ENCODE measurements at regions not wholly inside any gene's neighbourhood (a gene's known extent, or its start where the extent isn't known, plus 50 kb on each side); places are given as distances from the start of the nearest gene placed in this dataset.

DNA sequence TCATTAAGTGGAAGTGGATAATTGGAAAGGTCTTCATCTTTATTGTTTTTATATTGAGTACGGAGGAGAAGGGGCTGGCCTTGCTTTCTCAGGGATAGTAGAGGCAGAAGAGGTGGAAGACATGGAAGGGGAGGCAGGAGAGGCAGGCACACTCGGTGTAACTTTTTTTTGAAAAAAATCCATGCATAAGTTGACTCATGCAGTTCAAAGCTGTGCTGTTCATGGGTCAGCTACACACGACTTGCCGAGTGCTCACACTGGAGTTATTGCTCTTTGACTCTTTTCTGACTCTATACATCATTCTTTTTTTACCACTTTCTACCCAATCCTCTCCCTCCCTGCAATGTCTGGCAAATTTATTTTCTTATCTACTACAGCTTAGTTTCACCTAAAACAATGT, 158.3 kb upstream of the AADAT start:
- no peaks in the 10 kb centered on the region for H3K4me1 Mint-ChIP-seq (ENCODE audit: unreplicated experiment)
- H3K4me3 Mint-ChIP-seq (ENCODE audit: unreplicated experiment) = no peak overlapping the region
- H3K36me3 Mint-ChIP-seq (ENCODE audit: unreplicated experiment) = no peaks in the 10 kb centered on the region
- no peak overlapping the region for H3K27ac Mint-ChIP-seq (ENCODE audit: unreplicated experiment)
- H3K9me3 Mint-ChIP-seq (ENCODE audit: unreplicated experiment) = no peaks in the 10 kb centered on the region
- TF ChIP-seq, protein P1, sequence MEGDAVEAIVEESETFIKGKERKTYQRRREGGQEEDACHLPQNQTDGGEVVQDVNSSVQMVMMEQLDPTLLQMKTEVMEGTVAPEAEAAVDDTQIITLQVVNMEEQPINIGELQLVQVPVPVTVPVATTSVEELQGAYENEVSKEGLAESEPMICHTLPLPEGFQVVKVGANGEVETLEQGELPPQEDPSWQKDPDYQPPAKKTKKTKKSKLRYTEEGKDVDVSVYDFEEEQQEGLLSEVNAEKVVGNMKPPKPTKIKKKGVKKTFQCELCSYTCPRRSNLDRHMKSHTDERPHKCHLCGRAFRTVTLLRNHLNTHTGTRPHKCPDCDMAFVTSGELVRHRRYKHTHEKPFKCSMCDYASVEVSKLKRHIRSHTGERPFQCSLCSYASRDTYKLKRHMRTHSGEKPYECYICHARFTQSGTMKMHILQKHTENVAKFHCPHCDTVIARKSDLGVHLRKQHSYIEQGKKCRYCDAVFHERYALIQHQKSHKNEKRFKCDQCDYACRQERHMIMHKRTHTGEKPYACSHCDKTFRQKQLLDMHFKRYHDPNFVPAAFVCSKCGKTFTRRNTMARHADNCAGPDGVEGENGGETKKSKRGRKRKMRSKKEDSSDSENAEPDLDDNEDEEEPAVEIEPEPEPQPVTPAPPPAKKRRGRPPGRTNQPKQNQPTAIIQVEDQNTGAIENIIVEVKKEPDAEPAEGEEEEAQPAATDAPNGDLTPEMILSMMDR (IDR thresholded peaks at IDR 0.05) = no peak
- H3K27me3 Mint-ChIP-seq (ENCODE audit: unreplicated experiment) = no peaks in the 10 kb centered on the region
- DNase-seq (ENCODE audit: extremely low spot score, unreplicated experiment) = no peak

DNA sequence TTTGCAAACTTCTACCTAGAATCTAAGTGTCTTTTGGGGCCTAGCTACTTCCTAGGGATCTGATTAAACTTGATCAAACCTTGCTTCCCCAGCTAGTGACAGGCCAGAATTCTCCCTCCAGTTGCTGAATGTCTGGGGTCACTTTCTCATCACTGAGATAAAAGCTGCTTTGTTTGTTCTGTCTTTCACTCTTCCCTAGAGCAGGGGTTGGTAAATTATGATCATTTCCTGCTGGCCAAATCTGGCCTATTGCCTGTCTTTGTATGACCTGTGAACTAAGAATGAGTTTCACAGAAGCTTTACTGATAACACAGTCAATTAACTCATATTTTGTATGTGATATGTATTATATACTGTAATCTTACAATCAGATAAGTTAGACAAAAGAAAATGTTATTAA, 157.8 kb upstream of the AADAT start:
- TF ChIP-seq, protein P1 (IDR thresholded peaks at IDR 0.05) = no peak
- Mint-ChIP-seq H3K4me3 (ENCODE audit: unreplicated experiment) (no peak overlapping the region), H3K9me3 (ENCODE audit: unreplicated experiment) (no peaks in the 10 kb centered on the region), H3K4me1 (ENCODE audit: unreplicated experiment) (no peaks in the 10 kb centered on the region), H3K36me3 (ENCODE audit: unreplicated experiment) (no peaks in the 10 kb centered on the region), H3K27me3 (ENCODE audit: unreplicated experiment) (no peaks in the 10 kb centered on the region), H3K27ac (ENCODE audit: unreplicated experiment) (no peak overlapping the region)
- no peak for DNase-seq (ENCODE audit: extremely low spot score, unreplicated experiment)

DNA sequence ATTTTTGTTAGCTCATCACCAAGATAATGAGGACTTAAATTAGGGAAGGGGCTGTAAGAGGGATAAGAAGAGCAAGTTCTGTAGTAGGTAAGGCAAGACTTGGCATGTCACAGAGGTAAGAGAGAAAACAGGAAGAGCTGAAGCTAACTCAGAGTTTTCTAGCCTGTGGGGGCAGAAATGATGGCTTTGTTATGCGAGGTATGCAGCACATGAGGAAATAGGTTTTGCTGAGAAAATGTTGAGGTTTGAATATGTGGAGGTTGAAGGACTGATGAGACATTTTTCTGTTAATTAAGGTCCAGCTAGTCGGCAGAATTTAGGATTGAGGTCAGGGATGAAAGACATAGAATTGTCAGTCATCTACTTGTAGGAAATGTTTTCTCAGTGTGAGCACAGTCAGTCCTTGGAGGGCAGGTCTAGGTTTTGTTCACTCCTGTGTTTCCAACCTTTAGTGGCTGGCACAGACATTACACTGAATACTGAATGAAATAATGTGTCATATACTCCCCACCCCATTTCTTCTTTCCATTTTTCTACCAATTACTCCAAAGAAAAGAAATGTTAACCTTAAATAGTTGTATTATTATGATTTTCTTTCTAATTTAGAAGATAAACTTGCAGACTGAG, 154.0 kb upstream of the AADAT start:
- TF ChIP-seq, protein P1 (IDR thresholded peaks at IDR 0.05) = no peak
- no peak overlapping the region for H3K27ac Mint-ChIP-seq (ENCODE audit: unreplicated experiment)
- DNase-seq (ENCODE audit: extremely low spot score, unreplicated experiment) = no peak
- H3K9me3 Mint-ChIP-seq (ENCODE audit: unreplicated experiment) = no peaks in the 10 kb centered on the region
- H3K27me3 Mint-ChIP-seq (ENCODE audit: unreplicated experiment) = no peaks in the 10 kb centered on the region
- no peaks in the 10 kb centered on the region for H3K36me3 Mint-ChIP-seq (ENCODE audit: unreplicated experiment)
- H3K4me3 Mint-ChIP-seq (ENCODE audit: unreplicated experiment) = no peak overlapping the region
- H3K4me1 Mint-ChIP-seq (ENCODE audit: unreplicated experiment) = no peaks in the 10 kb centered on the region

DNA sequence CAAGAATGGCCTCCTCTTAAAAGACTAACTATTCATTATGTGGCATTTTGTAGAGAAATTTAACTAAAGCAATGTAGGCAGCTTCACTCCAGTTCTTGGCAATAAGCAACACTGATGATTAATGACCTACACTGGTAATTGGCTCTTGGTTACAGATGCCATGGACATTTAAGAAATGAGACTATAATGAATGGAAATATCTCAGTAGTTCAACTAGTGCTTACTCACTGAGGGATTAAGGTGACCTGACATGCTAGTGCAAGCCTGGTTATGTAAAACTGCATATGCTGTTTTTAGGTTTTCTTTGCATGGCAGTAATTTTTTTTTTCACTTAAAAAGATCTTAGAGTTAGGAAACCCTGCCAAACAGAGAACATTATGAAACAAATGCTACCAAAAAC, 152.7 kb upstream of the AADAT start:
- H3K4me1 Mint-ChIP-seq (ENCODE audit: unreplicated experiment) = no peaks in the 10 kb centered on the region
- no peaks in the 10 kb centered on the region for H3K27me3 Mint-ChIP-seq (ENCODE audit: unreplicated experiment)
- H3K9me3 Mint-ChIP-seq (ENCODE audit: unreplicated experiment) = no peaks in the 10 kb centered on the region
- TF ChIP-seq, protein P1 (IDR thresholded peaks at IDR 0.05) = no peak
- H3K27ac Mint-ChIP-seq (ENCODE audit: unreplicated experiment) = no peak overlapping the region
- no peaks in the 10 kb centered on the region for H3K36me3 Mint-ChIP-seq (ENCODE audit: unreplicated experiment)
- H3K4me3 Mint-ChIP-seq (ENCODE audit: unreplicated experiment) = no peak overlapping the region
- no peak for DNase-seq (ENCODE audit: extremely low spot score, unreplicated experiment)

DNA sequence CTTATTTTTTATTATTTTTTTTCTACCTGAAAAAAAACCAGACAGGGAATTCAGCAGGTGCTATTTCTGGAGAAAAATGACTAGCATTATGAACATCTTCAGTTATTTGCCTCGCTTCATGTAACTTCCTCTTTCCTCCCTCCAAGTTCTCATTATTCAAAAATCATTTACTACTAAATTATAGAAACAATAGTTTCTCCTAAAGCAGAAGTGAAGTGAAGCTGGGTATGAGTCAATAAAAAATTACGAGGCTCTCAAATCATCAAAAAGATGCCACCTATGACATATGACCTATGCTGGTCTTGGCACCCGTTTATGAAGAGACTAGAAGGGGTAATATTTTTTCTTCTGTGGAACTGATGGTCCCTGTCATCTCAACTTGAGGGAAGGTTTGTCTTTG, 145.0 kb upstream of the AADAT start:
- DNase-seq (ENCODE audit: extremely low spot score, unreplicated experiment) = no peak
- no peak overlapping the region for H3K27ac Mint-ChIP-seq (ENCODE audit: unreplicated experiment)
- no peaks in the 10 kb centered on the region for H3K9me3 Mint-ChIP-seq (ENCODE audit: unreplicated experiment)
- no peaks in the 10 kb centered on the region for H3K36me3 Mint-ChIP-seq (ENCODE audit: unreplicated experiment)
- H3K4me3 Mint-ChIP-seq (ENCODE audit: unreplicated experiment) = no peak overlapping the region
- H3K4me1 Mint-ChIP-seq (ENCODE audit: unreplicated experiment) = no peaks in the 10 kb centered on the region
- H3K27me3 Mint-ChIP-seq (ENCODE audit: unreplicated experiment) = no peaks in the 10 kb centered on the region
- TF ChIP-seq, protein P1 (IDR thresholded peaks at IDR 0.05) = no peak
